A673 (cell line): ENCODE measurements at regions not wholly inside any gene's neighbourhood (a gene's known extent, or its start where the extent isn't known, plus 50 kb on each side); places are given as distances from the start of the nearest gene placed in this dataset.

Experiments
- BruUV-seq: library from RNA; stranded (reverse); fragments of 400-500 nt; replicated peaks from 2 replicates; lab custom pipeline; 2021; lab: Mats Ljungman, UMichigan
- CTCF ChIA-PET: fragments of 300-600 bp; sonication (Branson Sonifier 250); formaldehyde crosslinking; loops from one replicate; lab custom pipeline; 2022; ENCODE audit warnings: antibody characterized with exemption; lab: Charles Lee
- POLR2A ChIA-PET: fragments of 300-600 bp; sonication (Branson Sonifier 250); formaldehyde crosslinking; loops from one replicate; lab custom pipeline; 2022; ENCODE audit warnings: antibody characterized with exemption; ENCODE audit not compliant: low non-redundant PET; lab: Charles Lee
- DNase-seq: peaks from one replicate; pipeline ENCODE4 v3.0.0-alpha.2; 2015; ENCODE audit warnings: low spot score
- H3K27ac ChIP-seq: fragments of 200-600 bp; sonication (generic); 2 replicates; pipeline ENCODE4 v1.5.1; 2016; ENCODE audit warnings: mixed run types, low read depth, mild to moderate bottlenecking, mixed read lengths, antibody characterized with exemption, low read length; ENCODE audit not compliant: poor library complexity, severe bottlenecking
- H3K27me3 ChIP-seq: fragments of 200-600 bp; sonication (generic); replicated peaks from 2 replicates; pipeline ENCODE4 v1.6.1; 2017; ENCODE audit warnings: mixed run types, low read depth, mild to moderate bottlenecking, mixed read lengths, antibody characterized with exemption, low read length; ENCODE audit not compliant: insufficient read depth, poor library complexity
- H3K36me3 ChIP-seq: fragments of 200-600 bp; sonication (generic); 2 replicates; pipeline ENCODE4 v1.6.1; 2016; ENCODE audit warnings: mixed run types, mild to moderate bottlenecking, mixed read lengths, antibody characterized with exemption, low read length; ENCODE audit not compliant: insufficient read depth, poor library complexity, severe bottlenecking
- H3K4me1 ChIP-seq: fragments of 200-600 bp; sonication (generic); 2 replicates; pipeline ENCODE4 v1.6.1; 2017; ENCODE audit warnings: mixed run types, mild to moderate bottlenecking, mixed read lengths, antibody characterized with exemption, low read length; ENCODE audit not compliant: insufficient read depth, poor library complexity, severe bottlenecking
- H3K4me3 ChIP-seq: fragments of 200-600 bp; sonication (generic); 2 replicates; pipeline ENCODE4 v1.5.1; 2016; ENCODE audit warnings: low read depth, mixed run types, mild to moderate bottlenecking, mixed read lengths, low read length; ENCODE audit not compliant: poor library complexity, severe bottlenecking
- H3K9me3 ChIP-seq: fragments of 200-600 bp; sonication (generic); 2 replicates; pipeline ENCODE4 v1.6.1; 2016; ENCODE audit warnings: mixed run types, low read depth, mild to moderate bottlenecking, mixed read lengths, antibody characterized with exemption, low read length; ENCODE audit not compliant: poor library complexity, severe bottlenecking
- EZH2 ChIP-seq: fragments of 200-600 bp; sonication (generic); IDR thresholded peaks from 2 replicates; pipeline ENCODE4 v1.6.1; 2017; ENCODE audit warnings: borderline replicate concordance, low read depth, mild to moderate bottlenecking, mixed read lengths, antibody characterized with exemption, low read length; ENCODE audit not compliant: poor library complexity, severe bottlenecking
- intact Hi-C: fragments of 100-400 bp; cut with micrococcal nuclease; formaldehyde crosslinking; loops from one replicate; pipeline ENCODE4 v1.10.0; 2022; ENCODE audit not compliant: unreplicated experiment
- TF ChIP-seq, protein P1 (sequence below): fragments of 300-800, 200-600 bp; sonication (generic); conservative IDR thresholded peaks from 2 replicates; pipeline ENCODE4 v1.5.1; 2017; ENCODE audit warnings: low read depth, mild to moderate bottlenecking, antibody characterized with exemption, low read length, moderate library complexity, mixed read lengths

- ChIA-PET POLR2A (interaction anchor here (0.6 kb wide), 1 partner anchor 760 kb away, joined by 3 read pairs; no protein-coding TSS in a partner anchor), CTCF (no interaction called here)
- TF ChIP-seq, protein P1, sequence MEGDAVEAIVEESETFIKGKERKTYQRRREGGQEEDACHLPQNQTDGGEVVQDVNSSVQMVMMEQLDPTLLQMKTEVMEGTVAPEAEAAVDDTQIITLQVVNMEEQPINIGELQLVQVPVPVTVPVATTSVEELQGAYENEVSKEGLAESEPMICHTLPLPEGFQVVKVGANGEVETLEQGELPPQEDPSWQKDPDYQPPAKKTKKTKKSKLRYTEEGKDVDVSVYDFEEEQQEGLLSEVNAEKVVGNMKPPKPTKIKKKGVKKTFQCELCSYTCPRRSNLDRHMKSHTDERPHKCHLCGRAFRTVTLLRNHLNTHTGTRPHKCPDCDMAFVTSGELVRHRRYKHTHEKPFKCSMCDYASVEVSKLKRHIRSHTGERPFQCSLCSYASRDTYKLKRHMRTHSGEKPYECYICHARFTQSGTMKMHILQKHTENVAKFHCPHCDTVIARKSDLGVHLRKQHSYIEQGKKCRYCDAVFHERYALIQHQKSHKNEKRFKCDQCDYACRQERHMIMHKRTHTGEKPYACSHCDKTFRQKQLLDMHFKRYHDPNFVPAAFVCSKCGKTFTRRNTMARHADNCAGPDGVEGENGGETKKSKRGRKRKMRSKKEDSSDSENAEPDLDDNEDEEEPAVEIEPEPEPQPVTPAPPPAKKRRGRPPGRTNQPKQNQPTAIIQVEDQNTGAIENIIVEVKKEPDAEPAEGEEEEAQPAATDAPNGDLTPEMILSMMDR: no peak
- TF ChIP-seq EZH2: no peak
- Histone ChIP-seq H3K9me3 (peaks cover 14% of the 10 kb centered on the region), H3K36me3 (no peaks in the 10 kb centered on the region), H3K4me3 (no peak overlapping the region), H3K4me1 (no peaks in the 10 kb centered on the region), H3K27me3 (no peaks in the 10 kb centered on the region), H3K27ac (no peak overlapping the region)
- DNase-seq: no peak
- intact Hi-C loops: no loop called here
- no TSS peak for BruUV-seq
Measured at GRCh38 chr6:86563197-86563596, 374.1 kb upstream of the HTR1E start.

DNA sequence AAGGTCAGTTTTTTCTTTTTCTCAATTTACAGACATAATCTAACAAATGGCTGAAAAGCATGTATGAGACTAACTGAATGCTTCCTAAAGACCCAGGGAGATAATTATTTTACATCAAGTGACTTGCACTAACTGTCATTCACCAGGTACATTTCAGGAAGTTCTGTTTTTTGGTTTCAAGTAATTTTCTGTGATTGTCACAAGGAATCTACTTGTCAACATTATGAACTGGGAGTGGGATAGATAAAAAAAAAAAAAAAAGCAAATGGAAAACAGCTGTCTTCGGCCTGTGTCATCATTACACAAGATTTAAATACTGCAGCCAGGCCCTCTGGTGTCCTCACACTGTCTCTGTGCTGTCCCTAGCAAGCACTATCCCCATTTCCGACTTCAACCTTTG is 379.0 kb upstream of the HTR1E start:
- POLR2A ChIA-PET: no interaction called here
- no peak overlapping the region for H3K27ac ChIP-seq

DNA sequence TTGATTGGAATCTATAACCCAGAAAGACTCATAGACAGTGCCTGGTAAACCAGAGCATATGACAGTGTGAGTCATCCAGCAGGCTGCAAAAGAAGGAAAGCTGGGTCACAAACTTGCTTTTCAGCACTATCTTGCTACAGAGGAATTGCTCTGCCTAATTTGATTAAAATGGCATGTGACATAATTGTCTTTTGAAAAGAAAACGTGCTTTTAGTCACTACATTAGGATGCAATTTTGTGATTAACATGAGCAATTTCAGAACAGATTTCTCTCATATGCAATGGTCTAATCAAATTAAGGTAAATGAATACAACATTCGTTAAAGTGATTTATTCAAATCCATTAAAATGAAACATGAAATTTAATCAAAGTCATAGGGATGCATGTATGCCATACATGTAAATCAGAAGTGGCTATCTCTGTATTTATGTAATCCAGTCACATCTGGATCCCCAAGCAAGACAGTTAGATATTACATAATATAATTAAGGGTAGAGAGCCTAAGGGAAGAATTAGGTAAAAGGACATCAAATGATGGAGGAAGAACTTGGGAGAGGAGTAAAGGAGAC is 400.0 kb upstream of the HTR1E start:
- ChIA-PET CTCF (no interaction called here), POLR2A (no interaction called here)
- H3K36me3 ChIP-seq: no peaks in the 10 kb centered on the region
- DNase-seq: no peak
- H3K27ac ChIP-seq: no peak overlapping the region
- no TSS peak for BruUV-seq
- peaks cover 12% of the 10 kb centered on the region for H3K9me3 ChIP-seq
- H3K4me3 ChIP-seq: no peak overlapping the region
- no peaks in the 10 kb centered on the region for H3K4me1 ChIP-seq
- TF ChIP-seq, protein P1: no peak
- no peak for TF ChIP-seq EZH2
- intact Hi-C loops: no loop called here
- no peaks in the 10 kb centered on the region for H3K27me3 ChIP-seq

More for the DNA sequence above, 379.0 kb upstream of the HTR1E start:
- intact Hi-C loops: no loop called here
- H3K4me1 ChIP-seq: no peaks in the 10 kb centered on the region
- H3K4me3 ChIP-seq: no peak overlapping the region
- DNase-seq: no peak
- CTCF ChIA-PET: no interaction called here
- H3K27me3 ChIP-seq: no peaks in the 10 kb centered on the region
- no peaks in the 10 kb centered on the region for H3K36me3 ChIP-seq
- peaks cover 8% of the 10 kb centered on the region for H3K9me3 ChIP-seq
- TF ChIP-seq EZH2: no peak
- TF ChIP-seq, protein P1: no peak
- no TSS peak for BruUV-seq
